ENCODE measurements at regions not wholly inside any gene's neighbourhood (a gene's known extent, or its start where the extent isn't known, plus 50 kb on each side); places are given as distances from the start of the nearest gene placed in this dataset.

DNA sequence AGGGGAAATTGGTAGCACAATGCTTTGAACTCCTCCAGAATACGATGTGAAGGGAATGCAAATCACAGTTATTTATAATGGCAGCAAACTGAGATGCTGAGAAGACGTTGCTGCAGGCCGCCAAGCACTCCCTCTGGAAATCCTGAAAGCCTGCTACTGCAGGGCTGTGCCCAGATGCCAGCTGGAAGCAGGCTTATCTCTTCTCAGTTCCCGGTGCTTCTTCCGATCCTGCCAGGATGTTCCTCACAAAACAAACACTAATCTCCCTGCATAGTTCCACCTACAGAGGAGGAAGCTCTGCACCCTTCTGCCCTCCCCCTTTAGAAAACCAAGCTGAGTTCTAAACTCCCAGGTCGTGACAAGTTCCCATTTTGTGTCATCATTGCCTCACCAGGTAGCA, 201.7 kb upstream of the BCL6 start:
- Histone ChIP-seq H2BK120ac (ENCODE audit: insufficient read depth, low read length, poor library complexity) (no peak overlapping the region), H3K4me1 (ENCODE audit: control insufficient read depth in 1 of 2, insufficient read depth in 2 of 2, low read length in 2 of 2) (peaks cover 7 to 8% of the 10 kb centered on the region in 2 experiments), H4K12ac (ENCODE audit: low read depth, low read length) (no peak overlapping the region), H3K4me3 (ENCODE audit: low read depth, low read length) (no peak overlapping the region), H3K14ac (ENCODE audit: low read length) (no peak overlapping the region), H3K36me3 (ENCODE audit: control insufficient read depth in 1 of 2, insufficient read depth in 2 of 2, low read length in 2 of 2) (no peaks in the 10 kb centered on the region), H2AK5ac (ENCODE audit: low read length) (no peak overlapping the region), H3K9me3 (ENCODE audit: insufficient read depth, low read depth, low read length) (no peaks in the 10 kb centered on the region), H3K79me1 (ENCODE audit: low read length) (no peaks in the 10 kb centered on the region), H4K8ac (ENCODE audit: low read depth, low read length) (no peak overlapping the region), H3K9ac (ENCODE audit: low read length) (no peak overlapping the region), H3K4me2 (ENCODE audit: low read length) (no peak overlapping the region), H2BK5ac (ENCODE audit: low read depth, low read length, poor library complexity) (no peak overlapping the region), H2BK12ac (ENCODE audit: low read length) (no peak overlapping the region), H3K27me3 (ENCODE audit: insufficient read depth, low read length) (no peaks in the 10 kb centered on the region), H3K79me2 (ENCODE audit: control insufficient read depth, insufficient read depth, low read length, poor library complexity) (no peaks in the 10 kb centered on the region), H3K18ac (ENCODE audit: low read length) (no peak overlapping the region), H3K4ac (ENCODE audit: low read depth, low read length) (no peak overlapping the region), H3K23ac (ENCODE audit: low read length) (no peak overlapping the region), H2AFZ (ENCODE audit: insufficient read depth, low read length, poor library complexity) (no peak overlapping the region), H3K27ac (ENCODE audit: low read depth, low read length) (no peak overlapping the region), H4K91ac (ENCODE audit: low read depth, low read length) (no peak overlapping the region)
- no CpG with 5 or more reads among the region's 6 CpGs for WGBS (ENCODE audit: extremely low coverage, insufficient coverage, insufficient read length)
- no peak for DNase-seq

DNA sequence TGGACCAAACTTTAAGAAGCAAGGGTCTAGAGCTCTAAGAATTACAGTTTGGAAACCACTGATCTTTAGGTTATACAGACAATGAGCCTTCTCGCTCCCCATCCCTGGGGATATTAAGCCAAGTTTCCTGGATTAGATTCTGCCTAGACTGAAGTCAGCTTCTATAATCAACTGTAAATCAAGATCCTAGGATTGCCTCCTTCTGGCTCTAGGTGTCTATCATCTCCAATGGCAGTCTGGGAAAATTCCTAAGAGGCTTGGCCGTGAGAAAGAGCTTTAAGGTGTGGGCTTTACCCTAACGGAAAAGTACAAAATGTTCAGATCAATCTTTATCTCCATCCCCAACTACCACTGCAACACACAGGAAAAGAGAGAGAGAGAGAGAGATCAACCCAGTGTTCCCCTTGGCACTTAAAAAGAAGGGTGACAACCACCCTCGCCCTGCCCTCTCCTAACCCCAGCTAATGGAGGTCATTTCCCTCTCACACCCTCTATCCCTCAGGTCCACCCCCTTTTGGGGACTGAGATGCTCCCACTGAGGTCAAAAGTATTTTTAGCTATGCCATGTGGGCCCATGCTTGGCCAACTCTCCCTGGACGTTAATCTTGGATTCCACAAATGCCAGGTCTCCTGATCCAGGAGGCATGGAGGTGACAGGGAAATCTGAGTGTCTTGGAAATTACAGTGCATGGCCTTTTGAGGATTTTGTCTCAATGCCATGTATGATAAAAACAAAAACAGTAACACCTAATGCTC, 202.8 kb upstream of the BCL6 start:
- Histone ChIP-seq H3K27ac (ENCODE audit: low read depth, low read length) (no peak overlapping the region), H3K79me2 (ENCODE audit: control insufficient read depth, insufficient read depth, low read length, poor library complexity) (no peaks in the 10 kb centered on the region), H3K27me3 (ENCODE audit: insufficient read depth, low read length) (no peaks in the 10 kb centered on the region), H3K4me2 (ENCODE audit: low read length) (no peak overlapping the region), H2AFZ (ENCODE audit: insufficient read depth, low read length, poor library complexity) (no peak overlapping the region), H2BK5ac (ENCODE audit: low read depth, low read length, poor library complexity) (no peak overlapping the region), H3K36me3 (ENCODE audit: control insufficient read depth in 1 of 2, insufficient read depth in 2 of 2, low read length in 2 of 2) (no peaks in the 10 kb centered on the region), H3K18ac (ENCODE audit: low read length) (no peak overlapping the region), H3K14ac (ENCODE audit: low read length) (no peak overlapping the region), H4K91ac (ENCODE audit: low read depth, low read length) (no peak overlapping the region), H4K8ac (ENCODE audit: low read depth, low read length) (no peak overlapping the region), H3K79me1 (ENCODE audit: low read length) (no peaks in the 10 kb centered on the region), H2BK12ac (ENCODE audit: low read length) (no peak overlapping the region), H3K9ac (ENCODE audit: low read length) (no peak overlapping the region), H4K12ac (ENCODE audit: low read depth, low read length) (no peak overlapping the region), H3K4ac (ENCODE audit: low read depth, low read length) (no peak overlapping the region), H2AK5ac (ENCODE audit: low read length) (no peak overlapping the region), H2BK120ac (ENCODE audit: insufficient read depth, low read length, poor library complexity) (no peak overlapping the region), H3K23ac (ENCODE audit: low read length) (no peak overlapping the region), H3K4me3 (ENCODE audit: low read depth, low read length) (no peak overlapping the region), H3K9me3 (ENCODE audit: insufficient read depth, low read depth, low read length) (no peaks in the 10 kb centered on the region), H3K4me1 (ENCODE audit: control insufficient read depth in 1 of 2, insufficient read depth in 2 of 2, low read length in 2 of 2) (peaks cover 7 to 8% of the 10 kb centered on the region in 2 experiments)
- DNase-seq, result no peak
- WGBS (ENCODE audit: extremely low coverage, insufficient coverage, insufficient read length), result no CpG with 5 or more reads among the region's 5 CpGs

DNA sequence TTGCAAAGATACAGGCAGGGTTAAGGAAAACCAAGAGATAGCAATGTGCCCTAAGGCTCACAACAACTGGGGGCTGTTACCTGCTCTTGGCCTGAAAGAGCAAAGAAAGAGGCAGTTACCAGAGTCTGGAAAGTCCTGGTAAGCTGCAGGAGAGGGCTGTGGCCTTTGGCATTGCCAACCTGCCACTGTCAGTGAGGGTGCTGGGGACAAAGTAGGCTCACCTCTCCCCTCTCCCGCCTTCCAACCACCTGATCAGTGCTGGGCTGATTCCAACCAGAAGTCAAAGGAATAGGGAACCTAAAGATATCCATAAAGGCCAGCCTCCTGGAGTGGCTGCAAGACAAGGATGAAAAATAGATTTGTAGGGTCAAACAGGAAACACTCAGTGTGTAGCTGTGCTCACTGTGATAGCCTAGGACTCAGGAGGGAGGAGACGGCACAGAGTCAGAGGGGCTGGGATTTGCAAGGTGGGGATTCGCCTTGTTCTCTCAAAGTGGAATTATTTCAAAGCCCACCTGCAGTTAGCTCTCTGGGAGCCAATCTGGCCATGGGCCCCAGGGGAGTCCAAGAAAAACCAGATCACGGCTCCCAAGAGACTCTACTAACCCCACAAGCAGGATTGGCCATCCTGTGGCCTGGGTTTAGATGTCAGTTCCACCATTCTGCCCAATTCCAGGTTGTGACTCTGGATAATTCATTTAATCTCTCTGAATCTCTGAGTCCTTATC, 204.0 kb upstream of the BCL6 start:
- Histone ChIP-seq H4K91ac (ENCODE audit: low read depth, low read length) (no peak overlapping the region), H3K79me2 (ENCODE audit: control insufficient read depth, insufficient read depth, low read length, poor library complexity) (no peaks in the 10 kb centered on the region), H2AFZ (ENCODE audit: insufficient read depth, low read length, poor library complexity) (no peak overlapping the region), H2BK120ac (ENCODE audit: insufficient read depth, low read length, poor library complexity) (no peak overlapping the region), H4K12ac (ENCODE audit: low read depth, low read length) (no peak overlapping the region), H3K4ac (ENCODE audit: low read depth, low read length) (no peak overlapping the region), H3K36me3 (ENCODE audit: control insufficient read depth in 1 of 2, insufficient read depth in 2 of 2, low read length in 2 of 2) (no peaks in the 10 kb centered on the region), H3K14ac (ENCODE audit: low read length) (no peak overlapping the region), H3K4me1 (ENCODE audit: control insufficient read depth in 1 of 2, insufficient read depth in 2 of 2, low read length in 2 of 2) (peaks cover 7 to 8% of the 10 kb centered on the region in 2 experiments), H2BK12ac (ENCODE audit: low read length) (no peak overlapping the region), H3K27ac (ENCODE audit: low read depth, low read length) (no peak overlapping the region), H3K9me3 (ENCODE audit: insufficient read depth, low read depth, low read length) (no peaks in the 10 kb centered on the region), H3K79me1 (ENCODE audit: low read length) (no peaks in the 10 kb centered on the region), H2AK5ac (ENCODE audit: low read length) (no peak overlapping the region), H4K8ac (ENCODE audit: low read depth, low read length) (no peak overlapping the region), H3K23ac (ENCODE audit: low read length) (no peak overlapping the region), H3K27me3 (ENCODE audit: insufficient read depth, low read length) (no peaks in the 10 kb centered on the region), H3K4me2 (ENCODE audit: low read length) (no peak overlapping the region), H3K18ac (ENCODE audit: low read length) (no peak overlapping the region), H3K4me3 (ENCODE audit: low read depth, low read length) (no peak overlapping the region), H2BK5ac (ENCODE audit: low read depth, low read length, poor library complexity) (no peak overlapping the region), H3K9ac (ENCODE audit: low read length) (no peak overlapping the region)
- WGBS (ENCODE audit: extremely low coverage, insufficient coverage, insufficient read length), result no CpG with 5 or more reads among the region's 4 CpGs
- DNase-seq, result no peak

DNA sequence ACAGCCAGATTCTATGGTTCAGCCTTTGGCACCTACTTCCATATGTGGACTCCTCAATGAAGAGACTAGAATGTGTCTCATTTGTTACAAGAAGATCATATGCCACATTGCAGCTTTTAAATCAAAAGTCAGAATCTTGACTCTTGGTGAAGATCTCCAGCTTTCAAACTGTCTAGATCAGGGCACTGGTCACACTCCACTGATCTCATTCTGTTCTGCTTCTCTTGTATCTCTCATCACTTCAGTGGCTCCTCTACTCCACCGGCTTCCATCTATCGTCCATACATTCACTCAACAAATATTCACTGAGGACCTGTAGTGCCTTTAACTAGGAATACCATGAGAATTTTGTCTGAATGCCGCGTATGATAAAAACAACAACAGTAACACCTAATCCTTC, 203.3 kb upstream of the LPP start:
- no CpG with 5 or more reads among the region's 4 CpGs for WGBS (ENCODE audit: extremely low coverage, insufficient coverage, insufficient read length)
- Histone ChIP-seq H3K9me3 (ENCODE audit: insufficient read depth, low read depth, low read length) (no peaks in the 10 kb centered on the region), H3K4me2 (ENCODE audit: low read length) (no peak overlapping the region), H3K4ac (ENCODE audit: low read depth, low read length) (no peak overlapping the region), H3K79me2 (ENCODE audit: control insufficient read depth, insufficient read depth, low read length, poor library complexity) (no peaks in the 10 kb centered on the region), H3K18ac (ENCODE audit: low read length) (no peak overlapping the region), H2BK12ac (ENCODE audit: low read length) (no peak overlapping the region), H3K79me1 (ENCODE audit: low read length) (no peaks in the 10 kb centered on the region), H3K27ac (ENCODE audit: low read depth, low read length) (no peak overlapping the region), H3K4me1 (ENCODE audit: control insufficient read depth in 1 of 2, insufficient read depth in 2 of 2, low read length in 2 of 2) (peaks cover 7 to 9% of the 10 kb centered on the region in 2 experiments), H2AFZ (ENCODE audit: insufficient read depth, low read length, poor library complexity) (no peak overlapping the region), H2BK120ac (ENCODE audit: insufficient read depth, low read length, poor library complexity) (no peak overlapping the region), H3K9ac (ENCODE audit: low read length) (no peak overlapping the region), H3K23ac (ENCODE audit: low read length) (no peak overlapping the region), H3K36me3 (ENCODE audit: control insufficient read depth in 1 of 2, insufficient read depth in 2 of 2, low read length in 2 of 2) (no peaks in the 10 kb centered on the region), H2BK5ac (ENCODE audit: low read depth, low read length, poor library complexity) (no peak overlapping the region), H3K27me3 (ENCODE audit: insufficient read depth, low read length) (no peaks in the 10 kb centered on the region), H2AK5ac (ENCODE audit: low read length) (no peak overlapping the region), H4K91ac (ENCODE audit: low read depth, low read length) (no peak overlapping the region), H3K14ac (ENCODE audit: low read length) (no peak overlapping the region), H4K12ac (ENCODE audit: low read depth, low read length) (no peak overlapping the region), H4K8ac (ENCODE audit: low read depth, low read length) (no peak overlapping the region), H3K4me3 (ENCODE audit: low read depth, low read length) (no peak overlapping the region)
- no peak for DNase-seq
